Tibial artery (tissue), 4 donors: ENCODE measurements at regions not wholly inside any gene's neighbourhood (a gene's known extent, or its start where the extent isn't known, plus 50 kb on each side); places are given as distances from the start of the nearest gene placed in this dataset.
"Not testable (repeated sequence)": the region's sequence is repeated elsewhere in the genome, so short reads cannot be mapped to it uniquely, and the experiment has no call there.

Experiments used
- DNase-seq, 2 donors: peaks; one replicate each; pipeline ENCODE4 v3.0.0-alpha.2; 2019
- H3K27ac ChIP-seq, 2 donors: fragments of 200-600 bp; sonication (generic) in 1 of 2; 1 replicate in 1 of 2; 2 replicates in 1 of 2; pipeline ENCODE4 v1.5.1; 2018 to 2019; ENCODE audit warnings: mild to moderate bottlenecking in 1 of 2
- H3K27me3 ChIP-seq, 2 donors: fragments of 200-600 bp; sonication (generic) in 1 of 2; one replicate each; pipeline versions ENCODE4 v1.5.1 to v1.6.0; 2016 to 2019
- H3K36me3 ChIP-seq, 3 donors: fragments of 200-600 bp; sonication (generic) in 2 of 3; one replicate each; pipeline ENCODE4 v1.5.1; 2016 to 2019; ENCODE audit warnings: mild to moderate bottlenecking in 2 of 3
- H3K4me1 ChIP-seq, 4 donors: fragments of 200-600 bp; sonication (generic) in 2 of 4; 1 replicate in 3 of 4; 2 replicates in 1 of 4; pipeline ENCODE4 v1.5.1; 2016 to 2019
- H3K4me3 ChIP-seq, 2 donors: fragments of 200-600 bp; sonication (generic) in 1 of 2; 1 replicate in 1 of 2; 2 replicates in 1 of 2; pipeline ENCODE4 v1.5.1; 2018 to 2019; ENCODE audit warnings: mild to moderate bottlenecking in 2 of 2
- H3K9me3 ChIP-seq, 3 donors: fragments of 200-600 bp; sonication (generic) in 1 of 3; one replicate each; pipeline ENCODE4 v1.5.1; 2016 to 2019
- CTCF ChIP-seq, 2 experiments: fragments of 200-600 bp in 1 of 2; fragments of 450-650 bp in 1 of 2; IDR thresholded peaks; one replicate each; pipeline ENCODE4 v1.5.1; 2017 to 2019; ENCODE audit warnings: antibody characterized with exemption in 2 of 2, mild to moderate bottlenecking in 1 of 2, moderate library complexity in 1 of 2
- intact Hi-C: fragments of 100-400 bp; cut with DNase I; formaldehyde crosslinking; loops from one replicate; pipeline ENCODE4 v1.15.0; 2023; ENCODE audit warnings: low total_unique reads

GRCh38 chr10:3654980-3655379 lies 130.0 kb downstream of the KLF6 start:
- DNase-seq = no peak
- H3K4me3 ChIP-seq = no peak overlapping the region
- no peaks in the 10 kb centered on the region for H3K36me3 ChIP-seq
- no peaks in the 10 kb centered on the region for H3K27me3 ChIP-seq
- no peaks in the 10 kb centered on the region for H3K9me3 ChIP-seq
- intact Hi-C loops = no loop called here
- TF ChIP-seq CTCF (IDR thresholded peaks at IDR 0.05) = no peak
- H3K4me1 ChIP-seq = peaks cover 0 to 20% (median 6%) of the 10 kb centered on the region in 4 donors
- no peak overlapping the region for H3K27ac ChIP-seq

GRCh38 chr10:3654496-3654895 lies 130.5 kb downstream of the KLF6 start:
- no peak overlapping the region for H3K27ac ChIP-seq
- DNase-seq = no peak
- no peaks in the 10 kb centered on the region for H3K9me3 ChIP-seq
- TF ChIP-seq CTCF (IDR thresholded peaks at IDR 0.05) = no peak
- intact Hi-C loops = no loop called here
- H3K27me3 ChIP-seq = no peaks in the 10 kb centered on the region
- no peak overlapping the region for H3K4me3 ChIP-seq
- H3K36me3 ChIP-seq = no peaks in the 10 kb centered on the region
- peaks cover 0 to 20% (median 6%) of the 10 kb centered on the region in 4 donors for H3K4me1 ChIP-seq

GRCh38 chr10:3653303-3653702 lies 131.7 kb downstream of the KLF6 start:
- DNase-seq, H3K36me3 ChIP-seq, H3K27me3 ChIP-seq, H3K9me3 ChIP-seq, intact Hi-C loops: not testable (repeated sequence)
- H3K27ac ChIP-seq = peak overlapping the region in 1 of 2 donors; percentile 21
- H3K4me1 ChIP-seq = peaks cover 0 to 20% (median 6%) of the 10 kb centered on the region in 4 donors
- peak overlapping the region; percentile 11 to 42 for H3K4me3 ChIP-seq

- no peaks in the 10 kb centered on the region for H3K9me3 ChIP-seq
- H3K27me3 ChIP-seq = no peaks in the 10 kb centered on the region
- H3K4me3 ChIP-seq = peak overlapping the region; percentile 11 to 42
- H3K27ac ChIP-seq = peak overlapping the region in 1 of 2 donors; percentile 21
- intact Hi-C loops = no loop called here
- DNase-seq = no peak
- no peaks in the 10 kb centered on the region for H3K36me3 ChIP-seq
- no peak for TF ChIP-seq CTCF (IDR thresholded peaks at IDR 0.05)
- H3K4me1 ChIP-seq = peaks cover 0 to 20% (median 6%) of the 10 kb centered on the region in 4 donors
These were observed 132.1 kb downstream of the KLF6 start for GRCh38 chr10:3652886-3653285.

DNA sequence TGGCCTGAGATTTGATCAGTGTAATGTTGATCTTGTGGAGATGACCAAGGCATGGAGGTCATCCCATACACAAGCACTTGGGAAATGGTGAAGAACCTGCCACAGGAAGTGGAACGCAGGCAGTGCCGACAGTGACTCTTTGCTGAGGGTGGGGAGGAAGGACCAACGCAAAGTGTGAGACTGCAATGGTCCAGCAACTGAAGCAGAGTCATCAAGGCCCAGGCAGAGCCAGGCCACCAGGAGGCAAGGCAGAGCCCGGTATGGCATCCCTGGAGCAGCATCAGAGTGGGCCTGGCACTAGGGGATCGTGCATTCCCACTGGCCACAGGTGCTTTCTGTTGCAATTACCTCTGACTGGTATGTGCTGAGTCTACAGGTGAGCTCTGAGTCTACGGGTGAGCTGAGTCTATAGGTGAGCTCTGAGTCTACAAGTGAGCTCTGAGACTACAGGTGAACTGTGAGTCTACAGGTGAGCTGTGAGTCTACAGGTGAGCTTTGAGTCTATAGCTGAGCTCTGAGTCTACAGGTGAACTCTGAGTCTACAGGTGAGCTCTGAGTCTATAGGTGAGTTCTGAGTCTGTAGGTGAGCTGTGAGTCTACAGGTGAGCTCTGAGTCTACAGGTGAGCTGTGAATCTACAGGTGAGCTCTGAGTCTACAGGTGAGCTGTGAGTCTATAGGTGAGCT lies 132.9 kb downstream of the KLF6 start:
- DNase-seq = no peak
- H3K9me3 ChIP-seq = no peaks in the 10 kb centered on the region
- TF ChIP-seq CTCF (IDR thresholded peaks at IDR 0.05) = no peak
- intact Hi-C loops = no loop called here
- H3K27me3 ChIP-seq = no peaks in the 10 kb centered on the region
- no peak overlapping the region for H3K27ac ChIP-seq
- no peak overlapping the region for H3K4me3 ChIP-seq
- no peaks in the 10 kb centered on the region for H3K36me3 ChIP-seq
- H3K4me1 ChIP-seq = peaks cover 0 to 20% (median 6%) of the 10 kb centered on the region in 4 donors

GRCh38 chr10:3648576-3648975 lies 136.4 kb downstream of the KLF6 start:
- DNase-seq = no peak
- Histone ChIP-seq H3K4me1 (peaks cover 0 to 5% (median 0%) of the 10 kb centered on the region in 4 donors), H3K27ac (no peak overlapping the region), H3K27me3 (no peaks in the 10 kb centered on the region), H3K9me3 (no peaks in the 10 kb centered on the region), H3K4me3 (no peak overlapping the region), H3K36me3 (no peaks in the 10 kb centered on the region)
- no peak for TF ChIP-seq CTCF (IDR thresholded peaks at IDR 0.05)
- intact Hi-C loops = no loop called here
